ENCODE measurements at regions not wholly inside any gene's neighbourhood (a gene's known extent, or its start where the extent isn't known, plus 50 kb on each side); places are given as distances from the start of the nearest gene placed in this dataset.

DNA sequence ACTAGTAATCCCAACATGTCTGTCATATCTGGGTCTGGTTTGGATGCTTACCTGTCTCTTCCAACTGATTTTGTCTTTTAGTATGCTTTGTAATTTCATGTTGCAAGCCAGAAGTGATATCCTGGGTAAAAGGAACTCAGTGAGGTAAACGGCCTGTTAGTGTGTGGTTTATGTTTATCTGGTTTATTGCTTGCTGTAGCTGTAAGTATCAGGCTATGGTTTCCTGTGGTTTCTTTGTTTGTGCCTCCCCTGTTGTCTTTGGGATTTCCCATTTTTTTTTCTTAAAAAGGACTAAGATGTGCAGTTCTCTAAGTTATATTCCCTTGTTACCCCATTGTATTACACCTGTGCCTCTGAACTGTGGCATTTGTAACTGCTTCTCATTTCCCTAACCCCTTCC lies 323.5 kb upstream of the POM121L12 start:
- Histone ChIP-seq H3K79me2 (ENCODE audit: low read length) (no peaks in the 10 kb centered on the region), H3K9me3 (ENCODE audit: low read length) (peaks cover 22% of the 10 kb centered on the region), H2AFZ (ENCODE audit: low read length) (no peak overlapping the region), H3K4me2 (ENCODE audit: low read depth, low read length, poor library complexity, severe bottlenecking) (no peak overlapping the region), H3K4me1 (ENCODE audit: low read length) (no peaks in the 10 kb centered on the region), H3K27ac (ENCODE audit: low read length) (no peak overlapping the region), H3K9me2 (replicated peaks; ENCODE audit: insufficient read depth, low read length) (no peaks in the 10 kb centered on the region), H3K36me3 (ENCODE audit: insufficient read depth, low read length) (no peaks in the 10 kb centered on the region), H3K4me3 (ENCODE audit: low read length) (no peak overlapping the region), H3K27me3 (ENCODE audit: low read length) (no peaks in the 10 kb centered on the region), H3K9ac (ENCODE audit: low read length) (no peak overlapping the region), H4K20me1 (ENCODE audit: insufficient read depth, low read depth, low read length) (no peaks in the 10 kb centered on the region)
- DNase-seq, result no peak

DNA sequence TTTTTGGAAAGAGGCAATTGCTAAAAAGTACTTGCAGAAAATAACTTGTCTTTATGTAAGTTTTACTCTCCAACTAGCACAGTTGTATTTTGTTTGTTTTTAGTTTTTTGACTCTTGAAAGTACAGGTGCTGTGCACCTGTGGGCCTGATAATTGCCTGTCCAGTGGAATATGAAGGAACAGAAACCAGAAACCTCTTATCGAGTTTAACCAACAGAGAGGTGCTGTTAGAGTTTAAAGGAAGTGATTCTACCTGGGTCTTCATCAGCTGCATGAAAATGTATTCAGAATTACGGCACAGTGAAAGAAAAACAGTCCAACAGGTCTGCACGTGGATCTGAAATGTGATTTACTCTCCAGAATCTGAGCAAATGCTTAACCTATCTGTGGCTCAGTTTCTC lies 326.6 kb upstream of the POM121L12 start:
- Histone ChIP-seq H3K36me3 (ENCODE audit: insufficient read depth, low read length) (no peaks in the 10 kb centered on the region), H3K4me1 (ENCODE audit: low read length) (no peaks in the 10 kb centered on the region), H3K27me3 (ENCODE audit: low read length) (no peaks in the 10 kb centered on the region), H3K4me3 (ENCODE audit: low read length) (no peak overlapping the region), H3K4me2 (ENCODE audit: low read depth, low read length, poor library complexity, severe bottlenecking) (no peak overlapping the region), H3K27ac (ENCODE audit: low read length) (no peak overlapping the region), H4K20me1 (ENCODE audit: insufficient read depth, low read depth, low read length) (no peaks in the 10 kb centered on the region), H3K9ac (ENCODE audit: low read length) (no peak overlapping the region), H3K9me2 (replicated peaks; ENCODE audit: insufficient read depth, low read length) (no peaks in the 10 kb centered on the region), H2AFZ (ENCODE audit: low read length) (no peak overlapping the region), H3K9me3 (ENCODE audit: low read length) (peaks cover 21% of the 10 kb centered on the region), H3K79me2 (ENCODE audit: low read length) (no peaks in the 10 kb centered on the region)
- DNase-seq, result no peak

DNA sequence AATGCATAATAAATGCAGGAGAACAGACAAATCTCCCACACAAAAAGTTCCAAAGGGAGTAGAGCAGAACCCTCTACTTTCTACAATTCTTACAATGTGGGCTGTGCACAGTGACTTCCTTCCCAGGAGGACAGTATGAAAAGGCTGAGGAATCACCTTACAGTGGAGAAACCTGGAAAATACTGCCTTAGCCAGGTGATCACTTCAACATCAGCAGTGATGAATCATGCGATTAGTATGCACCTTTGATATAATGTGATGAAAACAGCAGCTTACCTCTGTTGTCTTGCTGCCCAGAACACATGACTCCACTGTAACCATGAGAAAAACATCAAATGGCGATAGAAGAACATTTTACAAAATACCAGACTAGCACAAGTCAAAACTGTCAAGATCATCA lies 329.7 kb upstream of the POM121L12 start:
- no peak overlapping the region for H3K27ac ChIP-seq (ENCODE audit: low read length)
- H3K27me3 ChIP-seq (ENCODE audit: low read length), result no peaks in the 10 kb centered on the region
- no peak overlapping the region for H3K9ac ChIP-seq (ENCODE audit: low read length)
- H3K9me2 ChIP-seq (replicated peaks; ENCODE audit: insufficient read depth, low read length), result no peaks in the 10 kb centered on the region
- H3K4me3 ChIP-seq (ENCODE audit: low read length), result no peak overlapping the region
- no peak overlapping the region for H2AFZ ChIP-seq (ENCODE audit: low read length)
- H3K4me2 ChIP-seq (ENCODE audit: low read depth, low read length, poor library complexity, severe bottlenecking), result no peak overlapping the region
- no peaks in the 10 kb centered on the region for H3K79me2 ChIP-seq (ENCODE audit: low read length)
- no peaks in the 10 kb centered on the region for H3K4me1 ChIP-seq (ENCODE audit: low read length)
- H3K9me3 ChIP-seq (ENCODE audit: low read length), result peaks cover 26% of the 10 kb centered on the region
- H3K36me3 ChIP-seq (ENCODE audit: insufficient read depth, low read length), result no peaks in the 10 kb centered on the region
- no peaks in the 10 kb centered on the region for H4K20me1 ChIP-seq (ENCODE audit: insufficient read depth, low read depth, low read length)
- no peak for DNase-seq

DNA sequence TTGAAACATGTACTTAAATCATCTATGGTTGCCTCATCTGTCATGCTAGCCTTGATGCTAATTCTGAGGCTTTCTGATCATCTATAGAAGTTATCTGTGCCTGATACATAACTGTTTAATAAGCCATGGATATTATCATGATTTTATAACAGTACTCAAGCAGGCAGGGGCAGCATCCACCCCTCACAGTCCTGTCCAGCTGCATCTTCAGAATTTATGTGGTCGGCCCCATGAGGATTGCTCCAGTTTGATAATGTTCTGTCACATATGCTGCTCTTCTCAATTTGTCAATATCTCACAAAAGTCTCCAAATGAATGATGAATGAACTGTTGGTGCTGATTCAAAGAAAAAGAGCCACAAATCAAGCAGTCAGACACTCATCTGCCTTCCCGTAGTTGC lies 335.1 kb upstream of the POM121L12 start:
- Histone ChIP-seq H3K27me3 (ENCODE audit: low read length) (no peaks in the 10 kb centered on the region), H3K9me3 (ENCODE audit: low read length) (peaks cover 36% of the 10 kb centered on the region), H3K27ac (ENCODE audit: low read length) (no peak overlapping the region), H3K4me3 (ENCODE audit: low read length) (no peak overlapping the region), H3K4me1 (ENCODE audit: low read length) (no peaks in the 10 kb centered on the region), H3K79me2 (ENCODE audit: low read length) (no peaks in the 10 kb centered on the region), H3K36me3 (ENCODE audit: insufficient read depth, low read length) (no peaks in the 10 kb centered on the region), H2AFZ (ENCODE audit: low read length) (no peak overlapping the region), H3K4me2 (ENCODE audit: low read depth, low read length, poor library complexity, severe bottlenecking) (no peak overlapping the region), H3K9me2 (replicated peaks; ENCODE audit: insufficient read depth, low read length) (no peaks in the 10 kb centered on the region), H4K20me1 (ENCODE audit: insufficient read depth, low read depth, low read length) (no peaks in the 10 kb centered on the region), H3K9ac (ENCODE audit: low read length) (no peak overlapping the region)
- no peak for DNase-seq

DNA sequence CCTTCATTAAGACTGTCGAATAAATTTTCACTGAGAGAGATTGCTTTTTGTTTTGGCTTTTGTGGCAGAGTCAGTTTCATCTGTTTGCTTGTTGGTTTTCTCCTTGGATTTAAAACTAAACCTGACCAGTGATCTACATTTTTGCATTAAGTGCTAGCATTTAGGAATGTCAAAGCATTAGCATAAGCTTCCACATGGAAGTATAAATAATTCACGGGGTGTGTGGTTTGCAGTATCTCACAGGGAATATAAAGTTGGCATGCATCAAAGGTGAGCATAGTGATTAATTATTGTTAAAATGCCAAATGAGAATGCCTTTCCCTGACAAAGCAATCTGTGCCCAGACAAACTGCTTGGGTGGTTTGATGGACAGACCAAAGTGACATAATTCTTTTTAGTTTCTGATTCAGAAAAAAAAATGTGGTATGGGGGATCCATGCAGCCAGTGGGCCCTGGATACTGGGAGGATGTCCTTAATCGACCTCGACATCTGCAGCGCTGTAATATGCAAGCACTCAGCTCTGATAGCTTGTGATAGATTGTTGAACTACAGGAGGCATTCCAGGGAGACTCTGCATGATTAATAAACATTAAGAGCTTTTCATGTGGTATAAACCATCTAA lies 339.3 kb upstream of the POM121L12 start:
- H3K27ac ChIP-seq (ENCODE audit: low read length), result no peak overlapping the region
- no peak overlapping the region for H3K9ac ChIP-seq (ENCODE audit: low read length)
- H3K4me1 ChIP-seq (ENCODE audit: low read length), result no peaks in the 10 kb centered on the region
- no peak overlapping the region for H3K4me2 ChIP-seq (ENCODE audit: low read depth, low read length, poor library complexity, severe bottlenecking)
- no peaks in the 10 kb centered on the region for H3K36me3 ChIP-seq (ENCODE audit: insufficient read depth, low read length)
- DNase-seq, result no peak
- H3K9me3 ChIP-seq (ENCODE audit: low read length), result peaks cover 27% of the 10 kb centered on the region
- H3K79me2 ChIP-seq (ENCODE audit: low read length), result no peaks in the 10 kb centered on the region
- no peak overlapping the region for H2AFZ ChIP-seq (ENCODE audit: low read length)
- H4K20me1 ChIP-seq (ENCODE audit: insufficient read depth, low read depth, low read length), result no peaks in the 10 kb centered on the region
- no peaks in the 10 kb centered on the region for H3K27me3 ChIP-seq (ENCODE audit: low read length)
- no peaks in the 10 kb centered on the region for H3K9me2 ChIP-seq (replicated peaks; ENCODE audit: insufficient read depth, low read length)
- H3K4me3 ChIP-seq (ENCODE audit: low read length), result no peak overlapping the region

DNA sequence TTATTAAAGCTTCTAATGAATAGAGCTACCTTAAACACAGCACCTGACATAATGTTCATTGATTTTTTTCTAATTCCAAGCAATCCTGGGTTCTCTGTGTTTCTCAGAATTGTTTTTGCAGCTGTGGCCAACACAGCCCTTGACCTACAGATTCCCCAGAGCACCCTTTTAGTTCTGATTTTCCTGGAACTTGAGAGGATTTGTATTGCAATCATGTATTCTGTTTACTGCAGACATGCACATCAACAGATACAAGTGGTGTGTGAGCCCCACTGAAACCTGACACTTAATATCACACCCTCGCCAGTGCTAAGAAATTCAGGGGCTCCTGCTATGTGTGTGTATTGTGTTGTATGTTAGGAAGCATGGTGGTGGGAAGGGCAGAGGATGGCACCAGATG lies 344.2 kb upstream of the POM121L12 start:
- no peak overlapping the region for H3K4me3 ChIP-seq (ENCODE audit: low read length)
- H3K9me3 ChIP-seq (ENCODE audit: low read length), result peaks cover 34% of the 10 kb centered on the region
- DNase-seq, result no peak
- H2AFZ ChIP-seq (ENCODE audit: low read length), result no peak overlapping the region
- H3K4me1 ChIP-seq (ENCODE audit: low read length), result no peaks in the 10 kb centered on the region
- H4K20me1 ChIP-seq (ENCODE audit: insufficient read depth, low read depth, low read length), result no peaks in the 10 kb centered on the region
- H3K27ac ChIP-seq (ENCODE audit: low read length), result no peak overlapping the region
- H3K4me2 ChIP-seq (ENCODE audit: low read depth, low read length, poor library complexity, severe bottlenecking), result no peak overlapping the region
- no peaks in the 10 kb centered on the region for H3K79me2 ChIP-seq (ENCODE audit: low read length)
- H3K27me3 ChIP-seq (ENCODE audit: low read length), result no peaks in the 10 kb centered on the region
- no peaks in the 10 kb centered on the region for H3K9me2 ChIP-seq (replicated peaks; ENCODE audit: insufficient read depth, low read length)
- H3K36me3 ChIP-seq (ENCODE audit: insufficient read depth, low read length), result no peaks in the 10 kb centered on the region
- H3K9ac ChIP-seq (ENCODE audit: low read length), result no peak overlapping the region

DNA sequence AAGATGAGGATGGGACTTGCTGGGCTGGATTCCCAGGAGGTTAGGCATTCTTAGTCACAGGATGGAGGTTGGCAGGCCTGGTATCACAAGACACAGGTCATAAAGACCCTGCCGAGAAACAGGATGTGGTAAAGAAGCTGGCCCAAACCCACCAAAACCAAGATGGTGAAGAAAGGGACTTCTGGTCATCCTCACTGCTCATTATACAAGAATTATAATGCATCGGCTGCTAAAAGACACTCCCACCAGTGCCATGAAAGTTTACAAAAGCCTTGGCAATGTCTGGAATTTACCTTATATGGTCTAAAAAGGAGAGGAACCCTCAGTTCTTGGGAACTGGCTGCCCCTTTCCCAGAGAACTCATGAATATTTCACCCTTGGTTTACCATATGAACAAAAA lies 345.5 kb upstream of the POM121L12 start:
- Histone ChIP-seq H3K9me3 (ENCODE audit: low read length) (peaks cover 32% of the 10 kb centered on the region), H2AFZ (ENCODE audit: low read length) (no peak overlapping the region), H3K9me2 (replicated peaks; ENCODE audit: insufficient read depth, low read length) (no peaks in the 10 kb centered on the region), H3K4me1 (ENCODE audit: low read length) (no peaks in the 10 kb centered on the region), H4K20me1 (ENCODE audit: insufficient read depth, low read depth, low read length) (no peaks in the 10 kb centered on the region), H3K4me3 (ENCODE audit: low read length) (no peak overlapping the region), H3K36me3 (ENCODE audit: insufficient read depth, low read length) (no peaks in the 10 kb centered on the region), H3K79me2 (ENCODE audit: low read length) (no peaks in the 10 kb centered on the region), H3K27ac (ENCODE audit: low read length) (no peak overlapping the region), H3K9ac (ENCODE audit: low read length) (no peak overlapping the region), H3K27me3 (ENCODE audit: low read length) (no peaks in the 10 kb centered on the region), H3K4me2 (ENCODE audit: low read depth, low read length, poor library complexity, severe bottlenecking) (no peak overlapping the region)
- no peak for DNase-seq

DNA sequence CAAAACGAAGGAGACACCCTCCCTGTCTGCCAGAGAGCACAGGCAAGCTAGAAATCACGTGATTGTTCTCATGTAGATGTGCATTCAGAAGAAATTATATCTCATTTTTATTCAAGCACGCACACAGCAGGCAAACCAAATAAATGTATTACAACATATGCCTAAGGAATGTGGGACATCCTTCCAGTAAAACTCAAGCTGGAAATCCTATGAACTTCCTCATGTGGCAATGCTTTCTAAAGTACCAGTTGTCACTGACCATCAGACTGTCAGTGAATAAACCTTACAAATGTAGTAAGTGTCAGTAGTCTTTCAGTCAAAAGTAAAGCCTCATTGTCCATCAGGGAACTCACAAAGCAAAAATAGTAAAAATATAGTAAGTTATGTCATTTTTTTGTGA lies 350.1 kb upstream of the POM121L12 start:
- Histone ChIP-seq H3K4me1 (ENCODE audit: low read length) (no peaks in the 10 kb centered on the region), H4K20me1 (ENCODE audit: insufficient read depth, low read depth, low read length) (no peaks in the 10 kb centered on the region), H3K9me3 (ENCODE audit: low read length) (peaks cover 31% of the 10 kb centered on the region), H2AFZ (ENCODE audit: low read length) (no peak overlapping the region), H3K4me2 (ENCODE audit: low read depth, low read length, poor library complexity, severe bottlenecking) (no peak overlapping the region), H3K27ac (ENCODE audit: low read length) (no peak overlapping the region), H3K4me3 (ENCODE audit: low read length) (no peak overlapping the region), H3K36me3 (ENCODE audit: insufficient read depth, low read length) (no peaks in the 10 kb centered on the region), H3K79me2 (ENCODE audit: low read length) (no peaks in the 10 kb centered on the region), H3K27me3 (ENCODE audit: low read length) (no peaks in the 10 kb centered on the region), H3K9me2 (replicated peaks; ENCODE audit: insufficient read depth, low read length) (no peaks in the 10 kb centered on the region), H3K9ac (ENCODE audit: low read length) (no peak overlapping the region)
- no peak for DNase-seq

DNA sequence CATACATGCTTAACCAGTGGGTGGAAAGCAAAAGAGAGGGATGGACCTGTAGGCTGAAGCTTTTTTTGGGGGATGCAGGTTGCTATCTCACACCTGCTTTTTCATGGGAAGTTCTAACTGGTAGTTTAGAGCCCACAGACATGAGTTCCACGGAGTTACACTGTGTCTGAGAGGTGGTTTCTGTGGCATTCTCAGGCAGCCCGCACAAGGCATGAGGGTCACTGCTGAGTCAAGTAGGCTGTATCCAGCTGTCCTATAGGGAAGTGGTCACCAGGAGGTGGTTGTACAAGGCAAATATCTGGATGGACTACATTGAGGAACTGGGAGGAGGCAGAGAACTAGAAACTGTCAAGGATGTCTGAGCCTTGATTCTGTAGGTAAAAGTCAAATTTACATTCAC lies 351.0 kb upstream of the POM121L12 start:
- H3K27ac ChIP-seq (ENCODE audit: low read length), result no peak overlapping the region
- peaks cover 26% of the 10 kb centered on the region for H3K9me3 ChIP-seq (ENCODE audit: low read length)
- no peaks in the 10 kb centered on the region for H3K36me3 ChIP-seq (ENCODE audit: insufficient read depth, low read length)
- H3K4me1 ChIP-seq (ENCODE audit: low read length), result no peaks in the 10 kb centered on the region
- no peaks in the 10 kb centered on the region for H3K9me2 ChIP-seq (replicated peaks; ENCODE audit: insufficient read depth, low read length)
- H3K4me2 ChIP-seq (ENCODE audit: low read depth, low read length, poor library complexity, severe bottlenecking), result no peak overlapping the region
- H3K4me3 ChIP-seq (ENCODE audit: low read length), result no peak overlapping the region
- no peaks in the 10 kb centered on the region for H3K79me2 ChIP-seq (ENCODE audit: low read length)
- H3K27me3 ChIP-seq (ENCODE audit: low read length), result no peaks in the 10 kb centered on the region
- DNase-seq, result no peak
- no peaks in the 10 kb centered on the region for H4K20me1 ChIP-seq (ENCODE audit: insufficient read depth, low read depth, low read length)
- H2AFZ ChIP-seq (ENCODE audit: low read length), result no peak overlapping the region
- no peak overlapping the region for H3K9ac ChIP-seq (ENCODE audit: low read length)

All from Karpas-422 (cell line).